NCI-H2029 (cell line): ENCODE measurements at regions not wholly inside any gene's neighbourhood (a gene's known extent, or its start where the extent isn't known, plus 50 kb on each side); places are given as distances from the start of the nearest gene placed in this dataset.

Experiments used
- DNase-seq: peaks from one replicate; lab custom pipeline; 2025; lab: John Stamatoyannopoulos, UW

GRCh38 chr10:30118590-30118989, 59.2 kb upstream of the JCAD start:
- DNase-seq, result no peak

- DNase-seq, result no peak
These were observed 58.6 kb upstream of the JCAD start for GRCh38 chr10:30117812-30118501.

- no peak for DNase-seq
These were observed 56.7 kb upstream of the JCAD start for GRCh38 chr10:30116041-30116491.

- DNase-seq, result no peak
These were observed 56.2 kb upstream of the JCAD start for GRCh38 chr10:30115626-30115940.

GRCh38 chr10:30114881-30115625, 55.7 kb upstream of the JCAD start:
- DNase-seq, result no peak

GRCh38 chr10:30114401-30114800, 55.0 kb upstream of the JCAD start:
- DNase-seq, result no peak

GRCh38 chr10:30111340-30112022, 52.1 kb upstream of the JCAD start:
- no peak for DNase-seq
